CMK (cell line): ENCODE measurements at regions not wholly inside any gene's neighbourhood (a gene's known extent, or its start where the extent isn't known, plus 50 kb on each side); places are given as distances from the start of the nearest gene placed in this dataset.

Source experiments
- DNase-seq: peaks from one replicate; pipeline ENCODE4 v3.0.0-alpha.2; 2010; ENCODE audit warnings: low read depth

- no peak for DNase-seq
Measured at GRCh38 chr16:73813527-73813926, 483.1 kb upstream of the PSMD7 start.

- DNase-seq = no peak
Measured at GRCh38 chr16:73804456-73804855, 492.2 kb upstream of the PSMD7 start.

- DNase-seq = no peak
Measured at GRCh38 chr16:73798471-73798870, 498.1 kb upstream of the PSMD7 start.

GRCh38 chr16:73797115-73797514 is 499.5 kb upstream of the PSMD7 start:
- DNase-seq = no peak

- DNase-seq = no peak
Measured at GRCh38 chr16:73796241-73796640, 500.4 kb upstream of the PSMD7 start.

GRCh38 chr16:73794994-73795393 is 501.6 kb upstream of the PSMD7 start:
- DNase-seq = no peak

- no peak for DNase-seq
Measured at GRCh38 chr16:73793871-73794437, 502.7 kb upstream of the PSMD7 start.

GRCh38 chr16:73793260-73793659 is 503.4 kb upstream of the PSMD7 start:
- no peak for DNase-seq

- no peak for DNase-seq
Measured at GRCh38 chr16:73792199-73793020, 504.2 kb upstream of the PSMD7 start.

GRCh38 chr16:73781297-73781696 is 515.3 kb upstream of the PSMD7 start:
- DNase-seq = no peak

GRCh38 chr16:73778887-73779286 is 517.7 kb upstream of the PSMD7 start:
- DNase-seq = no peak

- DNase-seq = no peak
Measured at GRCh38 chr16:73775841-73776388, 520.7 kb upstream of the PSMD7 start.

- no peak for DNase-seq
Measured at GRCh38 chr16:73771196-73772064, 525.2 kb upstream of the PSMD7 start.

- no peak for DNase-seq
Measured at GRCh38 chr16:73768786-73769203, 527.8 kb upstream of the PSMD7 start.

- no peak for DNase-seq
Measured at GRCh38 chr16:73764321-73764720, 532.3 kb upstream of the PSMD7 start.

GRCh38 chr16:73756289-73757178 is 540.1 kb upstream of the PSMD7 start:
- no peak for DNase-seq

GRCh38 chr16:73753931-73754330 is 542.7 kb upstream of the PSMD7 start:
- no peak for DNase-seq

GRCh38 chr16:73750639-73751038 is 546.0 kb upstream of the PSMD7 start:
- DNase-seq = no peak

GRCh38 chr16:73747328-73747727 is 549.3 kb upstream of the PSMD7 start:
- DNase-seq = no peak

GRCh38 chr16:73746554-73746953 is 550.1 kb upstream of the PSMD7 start:
- DNase-seq = no peak
